Fibroblast of the aortic adventitia (primary cell): ENCODE measurements at regions not wholly inside any gene's neighbourhood (a gene's known extent, or its start where the extent isn't known, plus 50 kb on each side); places are given as distances from the start of the nearest gene placed in this dataset.

ENCODE experiments used
- DNase-seq: peaks from one replicate; pipeline ENCODE4 v3.0.0-alpha.2; 2010; ENCODE audit warnings: low read depth
- H3K4me3 ChIP-seq: 2 replicates; pipeline ENCODE4 v1.5.1; 2011; ENCODE audit warnings: low read depth, mild to moderate bottlenecking, control low read depth, low read length, moderate library complexity
- TF ChIP-seq, protein P1 (sequence below): IDR thresholded peaks from 2 replicates; pipeline ENCODE4 v1.5.1; 2011; ENCODE audit warnings: mild to moderate bottlenecking, low read length, control low read depth, inconsistent platforms; ENCODE audit not compliant: insufficient read depth

DNA sequence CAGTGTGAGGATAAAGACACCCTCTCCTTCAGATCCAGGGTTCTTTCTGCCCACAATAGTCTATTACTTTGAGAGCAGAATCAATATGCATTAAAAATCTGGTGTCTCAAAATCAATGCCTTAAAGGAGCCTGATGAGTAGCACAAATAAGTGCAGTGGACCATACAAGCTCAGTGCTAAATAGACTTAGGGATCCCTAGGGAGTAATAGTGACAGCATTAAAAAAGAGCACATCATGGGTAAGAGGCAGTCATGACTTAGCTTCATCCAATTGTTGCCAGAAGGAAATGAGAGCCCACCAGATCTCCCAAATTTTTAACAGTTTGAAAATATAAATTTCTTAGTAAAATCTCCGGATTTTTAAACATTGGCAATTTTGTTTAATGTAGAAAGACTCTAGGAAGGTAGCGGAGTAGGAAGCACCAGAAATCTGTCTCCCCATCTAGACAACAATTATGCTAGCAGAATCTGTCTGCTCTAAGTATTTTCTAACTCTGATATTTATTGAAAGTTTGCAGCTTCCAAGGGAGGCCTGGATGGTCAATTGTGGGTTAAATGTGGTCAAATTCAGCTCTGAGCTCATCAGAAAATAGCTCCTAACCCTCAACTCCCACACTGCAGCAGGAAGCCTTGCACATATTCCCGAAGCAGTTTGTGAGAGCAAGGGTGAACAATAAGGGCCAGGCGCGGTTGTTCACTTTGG is 443.9 kb downstream of the TLE1 start:
- no peak for DNase-seq
- no peak overlapping the region for H3K4me3 ChIP-seq
- TF ChIP-seq, protein P1, sequence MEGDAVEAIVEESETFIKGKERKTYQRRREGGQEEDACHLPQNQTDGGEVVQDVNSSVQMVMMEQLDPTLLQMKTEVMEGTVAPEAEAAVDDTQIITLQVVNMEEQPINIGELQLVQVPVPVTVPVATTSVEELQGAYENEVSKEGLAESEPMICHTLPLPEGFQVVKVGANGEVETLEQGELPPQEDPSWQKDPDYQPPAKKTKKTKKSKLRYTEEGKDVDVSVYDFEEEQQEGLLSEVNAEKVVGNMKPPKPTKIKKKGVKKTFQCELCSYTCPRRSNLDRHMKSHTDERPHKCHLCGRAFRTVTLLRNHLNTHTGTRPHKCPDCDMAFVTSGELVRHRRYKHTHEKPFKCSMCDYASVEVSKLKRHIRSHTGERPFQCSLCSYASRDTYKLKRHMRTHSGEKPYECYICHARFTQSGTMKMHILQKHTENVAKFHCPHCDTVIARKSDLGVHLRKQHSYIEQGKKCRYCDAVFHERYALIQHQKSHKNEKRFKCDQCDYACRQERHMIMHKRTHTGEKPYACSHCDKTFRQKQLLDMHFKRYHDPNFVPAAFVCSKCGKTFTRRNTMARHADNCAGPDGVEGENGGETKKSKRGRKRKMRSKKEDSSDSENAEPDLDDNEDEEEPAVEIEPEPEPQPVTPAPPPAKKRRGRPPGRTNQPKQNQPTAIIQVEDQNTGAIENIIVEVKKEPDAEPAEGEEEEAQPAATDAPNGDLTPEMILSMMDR, result no peak

DNA sequence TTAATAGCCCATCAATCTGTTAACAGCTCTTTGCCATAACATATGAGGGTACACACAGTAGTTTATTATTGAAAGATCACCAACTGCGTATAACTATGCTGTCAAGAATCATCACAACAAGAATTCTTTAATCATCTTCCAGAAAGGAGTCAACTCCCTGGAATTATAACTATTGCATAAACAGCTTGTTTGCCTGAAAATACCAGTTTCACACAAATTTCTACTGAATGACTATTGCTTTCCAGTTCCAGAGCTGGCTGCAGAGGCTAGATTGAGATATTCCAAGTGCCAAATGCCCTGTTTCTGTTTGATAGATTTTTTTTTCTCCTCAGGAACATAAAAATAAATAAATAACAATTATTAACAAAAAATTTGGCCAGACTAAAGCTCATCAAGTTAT is 444.7 kb downstream of the TLE1 start:
- no peak overlapping the region for H3K4me3 ChIP-seq
- TF ChIP-seq, protein P1, result no peak
- no peak for DNase-seq

DNA sequence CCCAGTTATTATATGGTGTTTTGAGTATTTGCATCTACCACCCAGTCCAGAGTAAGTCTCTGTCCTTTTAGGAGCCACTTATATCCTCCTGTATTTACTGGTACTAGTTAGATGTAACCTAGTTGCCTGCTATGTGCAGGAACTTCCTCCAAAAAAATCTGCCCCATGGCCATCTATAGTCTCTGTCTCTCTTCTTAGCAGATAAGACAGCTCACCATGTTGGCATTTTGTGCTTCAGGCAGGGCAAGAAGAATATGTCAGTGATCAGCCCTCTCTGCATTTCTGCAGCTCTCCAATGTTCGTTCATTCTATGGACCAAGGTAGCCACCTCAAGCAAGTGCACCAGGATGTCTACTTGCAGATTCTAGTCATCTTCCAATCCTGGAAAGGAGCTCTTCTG is 446.5 kb downstream of the TLE1 start:
- H3K4me3 ChIP-seq, result no peak overlapping the region
- TF ChIP-seq, protein P1, result no peak
- DNase-seq, result no peak

DNA sequence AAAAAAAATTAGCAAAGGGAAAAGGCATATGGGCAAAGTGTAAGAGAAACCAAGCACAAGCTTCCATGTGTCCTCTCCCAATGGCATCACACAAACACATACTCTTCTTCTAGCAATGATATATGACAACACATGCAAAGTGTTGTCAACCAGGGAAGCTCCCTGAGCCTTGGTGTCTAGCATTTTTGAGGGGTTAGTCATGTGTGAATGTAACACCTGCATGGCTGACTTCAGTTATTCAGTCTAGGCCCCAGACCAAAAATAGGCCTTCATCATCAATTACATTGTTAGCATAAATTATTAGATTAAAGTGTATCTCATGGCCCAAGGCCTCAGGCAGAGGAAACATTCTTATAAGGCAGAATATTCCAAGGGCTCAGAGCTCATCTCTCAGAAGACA is 450.0 kb downstream of the TLE1 start:
- TF ChIP-seq, protein P1, result no peak
- DNase-seq, result no peak
- H3K4me3 ChIP-seq, result no peak overlapping the region

DNA sequence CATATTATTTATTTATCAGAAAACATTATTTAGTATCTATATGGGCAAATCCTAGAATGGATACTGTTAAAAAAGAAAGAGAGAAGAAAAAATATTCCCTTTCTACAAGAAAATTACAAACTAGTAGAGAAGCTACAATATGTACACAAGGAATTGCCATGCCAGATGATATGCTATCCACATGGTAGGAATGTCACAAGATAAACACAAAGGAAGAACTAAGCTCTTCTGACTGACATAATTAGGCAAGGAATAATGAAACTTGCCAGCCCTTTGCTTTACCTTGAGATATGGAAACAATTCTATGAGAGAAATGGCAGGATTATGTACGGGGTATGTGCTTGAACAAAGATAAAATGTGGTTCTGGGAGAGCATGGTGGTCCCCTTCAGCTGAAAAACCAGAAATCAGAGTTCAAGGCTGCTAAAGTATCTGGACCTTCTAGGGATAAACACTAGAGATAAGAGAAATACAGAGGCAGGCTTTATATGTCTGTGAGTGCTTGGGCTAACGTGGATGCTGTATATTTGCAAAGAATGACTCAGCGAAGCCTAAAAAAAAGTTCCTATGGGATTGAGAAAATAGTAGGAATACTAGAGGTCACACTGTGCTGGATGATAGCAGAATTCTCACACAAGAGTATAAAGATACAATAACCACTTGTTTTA is 451.6 kb downstream of the TLE1 start:
- no peak overlapping the region for H3K4me3 ChIP-seq
- DNase-seq, result no peak
- TF ChIP-seq, protein P1, result no peak

DNA sequence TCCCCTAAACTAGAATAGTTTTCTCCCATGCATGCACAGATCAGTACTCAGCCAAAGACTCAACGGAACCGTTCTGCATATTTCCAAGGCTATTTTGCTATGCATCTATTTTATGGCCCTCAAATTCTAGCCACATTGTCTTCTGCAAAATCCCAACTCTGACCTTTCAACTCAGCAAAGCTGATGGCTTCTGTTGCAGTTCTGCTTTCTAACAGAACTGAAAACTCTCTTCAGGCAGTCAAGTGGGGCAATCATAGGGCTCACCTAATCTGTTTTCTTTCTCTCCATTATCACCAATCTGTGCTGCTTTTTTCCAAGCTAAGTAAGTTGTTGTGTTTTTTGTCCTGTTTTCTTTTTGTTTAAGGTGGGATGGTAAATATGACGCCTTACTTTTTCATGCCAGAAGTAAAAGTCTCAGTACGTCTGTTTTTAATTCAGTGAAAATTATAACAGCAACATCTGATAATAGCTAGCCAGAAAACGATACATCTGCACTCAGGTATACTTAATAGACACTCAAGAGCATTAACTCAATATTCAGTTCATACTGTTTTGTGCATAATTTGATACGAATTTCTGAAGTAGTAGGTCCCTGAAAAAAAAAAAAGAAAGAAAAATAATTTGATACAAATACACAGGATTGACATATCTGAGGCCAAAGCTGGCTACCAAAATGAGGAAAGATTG is 454.3 kb downstream of the TLE1 start:
- H3K4me3 ChIP-seq, result no peak overlapping the region
- no peak for DNase-seq
- TF ChIP-seq, protein P1, result no peak
